ENCODE measurements at regions not wholly inside any gene's neighbourhood (a gene's known extent, or its start where the extent isn't known, plus 50 kb on each side); places are given as distances from the start of the nearest gene placed in this dataset.

- Mint-ChIP-seq H3K4me1 (ENCODE audit: low read depth) (no peaks in the 10 kb centered on the region), H3K4me3 (no peak overlapping the region), H3K27ac (no peak overlapping the region), H3K27me3 (ENCODE audit: low read depth) (peaks cover 4% of the 10 kb centered on the region), H3K9me3 (no peaks in the 10 kb centered on the region), H3K36me3 (ENCODE audit: low read depth) (no peaks in the 10 kb centered on the region)
- intact Hi-C loops (cut with micrococcal nuclease) = no loop called here
- DNase-seq = no peak
- CTCF ChIA-PET = no interaction called here
Observed at GRCh38 chr20:11832851-11833250, 84.8 kb upstream of the BTBD3 start.

GRCh38 chr20:11833825-11834224, 83.9 kb upstream of the BTBD3 start:
- Mint-ChIP-seq H3K27me3 (ENCODE audit: low read depth) (peaks cover 4% of the 10 kb centered on the region), H3K4me3 (no peak overlapping the region), H3K9me3 (no peaks in the 10 kb centered on the region), H3K27ac (no peak overlapping the region), H3K4me1 (ENCODE audit: low read depth) (no peaks in the 10 kb centered on the region), H3K36me3 (ENCODE audit: low read depth) (no peaks in the 10 kb centered on the region)
- intact Hi-C loops (cut with micrococcal nuclease) = no loop called here
- DNase-seq = no peak
- CTCF ChIA-PET = no interaction called here

DNA sequence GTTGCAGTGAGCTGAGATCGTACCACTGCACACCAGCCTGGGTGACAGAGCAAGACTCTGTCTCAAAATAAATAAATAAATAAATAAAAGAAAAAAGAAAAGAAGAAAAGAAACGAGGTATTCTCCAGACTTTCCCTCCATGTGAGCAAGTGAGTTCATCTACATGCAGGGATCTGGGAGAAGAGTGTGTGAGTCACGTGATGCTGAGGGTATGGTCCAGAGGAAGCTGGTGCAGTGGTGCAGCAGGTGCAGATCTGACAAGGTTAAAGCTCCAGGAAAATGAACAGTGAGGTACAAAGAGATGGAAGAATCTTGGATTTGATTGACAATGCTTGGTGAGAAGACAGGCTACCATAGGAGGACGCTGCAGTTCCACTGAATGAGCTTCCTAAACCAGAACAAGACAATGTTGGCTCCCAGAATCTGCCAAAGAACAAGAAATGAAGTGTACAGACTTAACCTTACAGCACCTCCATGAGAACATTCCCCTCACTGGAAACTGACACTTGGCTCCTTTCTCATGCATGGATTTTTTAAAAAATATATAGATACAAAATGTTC, 79.5 kb upstream of the BTBD3 start:
- Mint-ChIP-seq H3K27ac (no peak overlapping the region), H3K27me3 (ENCODE audit: low read depth) (peaks cover 4% of the 10 kb centered on the region), H3K9me3 (no peaks in the 10 kb centered on the region), H3K4me3 (no peak overlapping the region), H3K4me1 (ENCODE audit: low read depth) (no peaks in the 10 kb centered on the region), H3K36me3 (ENCODE audit: low read depth) (no peaks in the 10 kb centered on the region)
- CTCF ChIA-PET = no interaction called here
- DNase-seq = no peak
- intact Hi-C loops (cut with micrococcal nuclease) = no loop called here

GRCh38 chr20:11841972-11842461, 75.7 kb upstream of the BTBD3 start:
- CTCF ChIA-PET = no interaction called here
- no peaks in the 10 kb centered on the region for H3K36me3 Mint-ChIP-seq (ENCODE audit: low read depth)

GRCh38 chr20:11843289-11843688, 74.4 kb upstream of the BTBD3 start:
- H3K36me3 Mint-ChIP-seq (ENCODE audit: low read depth) = no peaks in the 10 kb centered on the region
- H3K9me3 Mint-ChIP-seq = no peaks in the 10 kb centered on the region
- intact Hi-C loops (cut with micrococcal nuclease) = no loop called here
- CTCF ChIA-PET = no interaction called here
- no peak overlapping the region for H3K4me3 Mint-ChIP-seq
- H3K4me1 Mint-ChIP-seq (ENCODE audit: low read depth) = no peaks in the 10 kb centered on the region
- no peaks in the 10 kb centered on the region for H3K27me3 Mint-ChIP-seq (ENCODE audit: low read depth)
- no peak for DNase-seq
- H3K27ac Mint-ChIP-seq = no peak overlapping the region

More at GRCh38 chr20:11841972-11842461, 75.7 kb upstream of the BTBD3 start:
- intact Hi-C loops (cut with micrococcal nuclease) = no loop called here
- Mint-ChIP-seq H3K27ac (no peak overlapping the region), H3K4me3 (no peak overlapping the region), H3K27me3 (ENCODE audit: low read depth) (no peaks in the 10 kb centered on the region), H3K9me3 (no peaks in the 10 kb centered on the region), H3K4me1 (ENCODE audit: low read depth) (no peaks in the 10 kb centered on the region)
- DNase-seq = no peak

DNA sequence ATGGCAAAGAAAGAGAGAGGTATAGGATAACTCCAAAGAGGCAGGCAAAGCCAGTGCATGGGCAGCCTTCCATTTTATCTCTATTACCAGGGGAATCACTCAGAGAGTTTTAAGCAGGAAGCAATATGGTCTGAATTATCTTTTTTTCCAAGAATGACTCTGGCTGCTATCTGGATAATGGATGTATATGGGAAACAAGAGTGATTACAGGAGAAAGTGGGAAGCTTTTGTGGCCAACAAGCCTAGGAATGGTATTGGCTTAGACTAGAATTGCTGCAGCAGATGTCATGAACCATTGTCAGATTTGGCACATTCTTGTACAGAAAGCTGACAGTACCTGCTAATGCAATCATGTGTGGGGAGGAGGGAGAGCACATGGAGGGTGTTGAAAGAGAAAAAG, 73.0 kb upstream of the BTBD3 start:
- CTCF ChIA-PET = no interaction called here
- intact Hi-C loops (cut with micrococcal nuclease) = no loop called here
- no peaks in the 10 kb centered on the region for H3K9me3 Mint-ChIP-seq
- H3K27me3 Mint-ChIP-seq (ENCODE audit: low read depth) = no peaks in the 10 kb centered on the region
- no peak for DNase-seq
- no peaks in the 10 kb centered on the region for H3K36me3 Mint-ChIP-seq (ENCODE audit: low read depth)
- H3K27ac Mint-ChIP-seq = no peak overlapping the region
- no peaks in the 10 kb centered on the region for H3K4me1 Mint-ChIP-seq (ENCODE audit: low read depth)
- H3K4me3 Mint-ChIP-seq = no peak overlapping the region

DNA sequence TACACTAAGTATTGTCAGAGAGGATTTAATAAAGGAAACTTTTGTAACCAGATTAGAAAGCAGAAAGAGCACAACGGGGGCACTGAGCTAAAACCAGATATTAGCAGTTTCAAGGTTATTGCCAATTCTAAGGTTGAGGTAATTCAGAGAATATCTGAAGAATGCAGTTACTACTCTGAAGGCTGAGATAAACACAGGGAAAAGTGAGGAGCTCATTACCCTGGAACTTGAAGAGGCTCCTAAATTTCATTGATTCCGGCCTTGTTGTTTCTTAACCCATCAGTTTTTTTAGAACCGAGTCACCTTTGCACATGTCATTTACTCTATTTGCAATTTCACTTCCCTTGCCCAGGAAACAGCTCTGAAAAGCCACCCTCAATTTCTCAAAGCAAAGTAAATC, 72.4 kb upstream of the BTBD3 start:
- CTCF ChIA-PET = no interaction called here
- Mint-ChIP-seq H3K36me3 (ENCODE audit: low read depth) (no peaks in the 10 kb centered on the region), H3K27me3 (ENCODE audit: low read depth) (no peaks in the 10 kb centered on the region), H3K4me3 (no peak overlapping the region), H3K27ac (no peak overlapping the region), H3K9me3 (no peaks in the 10 kb centered on the region), H3K4me1 (ENCODE audit: low read depth) (no peaks in the 10 kb centered on the region)
- intact Hi-C loops (cut with micrococcal nuclease) = no loop called here
- DNase-seq = no peak

DNA sequence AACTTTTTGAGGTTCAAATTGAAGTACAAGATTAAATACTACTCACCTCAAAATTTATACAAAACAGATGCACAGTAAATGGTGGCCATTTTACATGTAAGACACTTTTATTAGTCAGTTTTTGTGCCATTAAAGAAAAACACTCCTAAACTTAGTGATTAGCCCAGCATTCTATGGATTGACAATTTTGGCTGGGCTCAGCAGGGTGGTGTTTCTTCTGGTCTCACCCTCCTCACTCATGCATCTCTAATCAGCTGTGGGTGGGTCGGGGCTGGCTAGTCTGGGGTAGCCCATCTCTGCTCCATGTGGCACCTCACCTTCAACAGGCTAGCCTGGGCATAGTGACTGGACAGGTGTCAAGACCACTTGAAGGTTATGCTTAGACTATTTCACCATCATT, 71.6 kb upstream of the BTBD3 start:
- no peaks in the 10 kb centered on the region for H3K4me1 Mint-ChIP-seq (ENCODE audit: low read depth)
- H3K4me3 Mint-ChIP-seq = no peak overlapping the region
- no peak overlapping the region for H3K27ac Mint-ChIP-seq
- intact Hi-C loops (cut with micrococcal nuclease) = no loop called here
- H3K36me3 Mint-ChIP-seq (ENCODE audit: low read depth) = no peaks in the 10 kb centered on the region
- no peaks in the 10 kb centered on the region for H3K9me3 Mint-ChIP-seq
- peaks cover 3% of the 10 kb centered on the region for H3K27me3 Mint-ChIP-seq (ENCODE audit: low read depth)
- no peak for DNase-seq
- CTCF ChIA-PET = no interaction called here

DNA sequence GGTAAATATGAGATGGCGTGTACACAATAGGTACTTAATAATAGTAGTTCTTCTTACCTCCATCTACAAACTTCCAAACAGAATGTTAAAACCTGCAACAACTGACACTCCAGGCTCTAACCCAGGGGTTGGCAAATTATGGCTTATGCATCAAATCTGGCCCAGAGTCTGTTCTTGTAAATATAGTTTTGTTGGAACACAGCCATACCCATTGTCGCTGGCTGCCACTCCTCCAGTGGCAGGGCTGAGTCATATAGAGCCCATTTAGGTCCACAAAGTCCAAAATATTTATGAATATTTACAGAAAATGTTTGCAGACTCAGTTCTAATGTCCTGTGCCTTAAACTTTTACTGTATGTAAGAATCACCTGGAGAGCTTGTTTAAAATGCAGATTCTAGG, 69.9 kb upstream of the BTBD3 start:
- Mint-ChIP-seq H3K27me3 (ENCODE audit: low read depth) (peaks cover 3% of the 10 kb centered on the region), H3K36me3 (ENCODE audit: low read depth) (no peaks in the 10 kb centered on the region), H3K27ac (no peak overlapping the region), H3K4me1 (ENCODE audit: low read depth) (no peaks in the 10 kb centered on the region), H3K9me3 (peaks cover under 1% of the 10 kb centered on the region), H3K4me3 (no peak overlapping the region)
- CTCF ChIA-PET = no interaction called here
- DNase-seq = no peak
- intact Hi-C loops (cut with micrococcal nuclease) = no loop called here

- Mint-ChIP-seq H3K27ac (no peak overlapping the region), H3K4me1 (ENCODE audit: low read depth) (no peaks in the 10 kb centered on the region), H3K36me3 (ENCODE audit: low read depth) (no peaks in the 10 kb centered on the region), H3K4me3 (no peak overlapping the region), H3K27me3 (ENCODE audit: low read depth) (peaks cover 3% of the 10 kb centered on the region), H3K9me3 (peaks cover 3% of the 10 kb centered on the region)
- CTCF ChIA-PET = no interaction called here
- no peak for DNase-seq
- intact Hi-C loops (cut with micrococcal nuclease) = no loop called here
Observed at GRCh38 chr20:11849270-11849915, 68.3 kb upstream of the BTBD3 start.

DNA sequence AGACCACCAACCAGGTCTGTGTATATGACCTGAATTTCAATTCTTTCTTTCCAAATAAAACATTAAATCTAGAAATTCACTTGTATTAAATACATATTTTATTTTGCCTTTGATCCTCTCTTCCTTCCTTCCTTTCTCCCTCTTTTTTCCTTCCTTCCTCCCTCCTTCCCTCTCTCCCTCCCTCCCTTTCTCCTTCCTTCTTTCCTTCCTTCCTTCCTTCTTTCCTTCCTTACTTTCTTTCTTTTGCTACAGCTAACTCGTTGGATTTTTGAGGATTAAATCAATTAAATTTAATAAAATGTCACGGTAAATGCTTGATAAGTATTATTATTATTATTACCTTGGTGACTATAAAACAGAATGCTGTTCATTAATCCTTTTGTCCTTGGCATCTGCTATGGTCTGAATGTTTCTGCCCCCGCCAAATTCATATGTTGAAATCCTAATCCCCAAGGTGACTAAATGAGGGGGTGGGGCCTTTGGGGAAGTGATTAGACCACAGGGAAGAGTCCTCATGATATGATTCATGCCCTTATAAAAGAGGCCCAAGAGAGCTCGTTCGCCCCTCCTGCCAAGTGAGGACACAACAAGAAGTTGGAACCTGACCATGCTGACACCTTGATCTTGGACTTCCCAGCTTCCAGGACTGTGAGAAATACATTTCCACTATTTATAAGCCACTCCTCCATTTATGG, 67.6 kb upstream of the BTBD3 start:
- H3K4me1 Mint-ChIP-seq (ENCODE audit: low read depth) = no peaks in the 10 kb centered on the region
- no peak overlapping the region for H3K4me3 Mint-ChIP-seq

DNA sequence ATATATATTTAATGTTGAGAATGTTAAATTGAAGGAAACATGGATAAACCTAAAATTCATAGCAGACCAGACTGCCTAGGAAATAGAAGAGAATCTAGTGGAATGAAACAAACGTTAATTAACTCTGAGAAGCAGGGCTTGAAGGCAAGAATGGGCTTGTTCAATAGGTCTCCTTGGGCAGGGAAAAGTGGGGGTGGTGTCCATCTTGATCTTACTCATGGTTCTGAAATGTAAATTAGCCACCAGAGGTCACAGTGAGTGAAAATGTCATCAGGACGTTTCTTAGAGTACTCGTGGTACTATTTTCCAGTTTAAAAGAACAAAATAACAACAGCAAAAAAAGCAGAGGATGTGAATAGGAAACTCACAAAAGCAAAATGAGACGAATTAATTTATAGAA, 66.8 kb upstream of the BTBD3 start:
- peaks cover 3% of the 10 kb centered on the region for H3K27me3 Mint-ChIP-seq (ENCODE audit: low read depth)
- DNase-seq = no peak
- intact Hi-C loops (cut with micrococcal nuclease) = no loop called here
- no peak overlapping the region for H3K27ac Mint-ChIP-seq
- peaks cover 3% of the 10 kb centered on the region for H3K9me3 Mint-ChIP-seq
- H3K4me3 Mint-ChIP-seq = no peak overlapping the region
- CTCF ChIA-PET = no interaction called here
- H3K36me3 Mint-ChIP-seq (ENCODE audit: low read depth) = no peaks in the 10 kb centered on the region
- H3K4me1 Mint-ChIP-seq (ENCODE audit: low read depth) = no peaks in the 10 kb centered on the region

More for the DNA sequence above, 67.6 kb upstream of the BTBD3 start:
- Mint-ChIP-seq H3K9me3 (peaks cover 3% of the 10 kb centered on the region), H3K36me3 (ENCODE audit: low read depth) (no peaks in the 10 kb centered on the region), H3K27ac (no peak overlapping the region), H3K27me3 (ENCODE audit: low read depth) (peaks cover 3% of the 10 kb centered on the region)
- CTCF ChIA-PET = no interaction called here
- intact Hi-C loops (cut with micrococcal nuclease) = no loop called here
- no peak for DNase-seq

GRCh38 chr20:11851646-11852045, 66.0 kb upstream of the BTBD3 start:
- intact Hi-C loops (cut with micrococcal nuclease) = no loop called here

More at GRCh38 chr20:11851646-11852045, 66.0 kb upstream of the BTBD3 start:
- Mint-ChIP-seq H3K4me3 (no peak overlapping the region), H3K36me3 (ENCODE audit: low read depth) (no peaks in the 10 kb centered on the region), H3K27ac (no peak overlapping the region), H3K27me3 (ENCODE audit: low read depth) (peaks cover 3% of the 10 kb centered on the region), H3K4me1 (ENCODE audit: low read depth) (no peaks in the 10 kb centered on the region), H3K9me3 (peaks cover 3% of the 10 kb centered on the region)
- CTCF ChIA-PET = no interaction called here
- DNase-seq = no peak

All from activated naive CD4-positive, alpha-beta T cell treated with anti-CD3 and anti-CD28 coated beads for 36 hours (primary cell).